GM21529 (cell line): ENCODE measurements at regions not wholly inside any gene's neighbourhood (a gene's known extent, or its start where the extent isn't known, plus 50 kb on each side); places are given as distances from the start of the nearest gene placed in this dataset.
"Not testable (repeated sequence)": the region's sequence is repeated elsewhere in the genome, so short reads cannot be mapped to it uniquely, and the experiment has no call there.

Experiments
- ATAC-seq: cut with Tn5 transposase; IDR thresholded peaks from one replicate; pipeline ENCODE4 v1.9.1; 2021; ENCODE audit not compliant: unreplicated experiment

DNA sequence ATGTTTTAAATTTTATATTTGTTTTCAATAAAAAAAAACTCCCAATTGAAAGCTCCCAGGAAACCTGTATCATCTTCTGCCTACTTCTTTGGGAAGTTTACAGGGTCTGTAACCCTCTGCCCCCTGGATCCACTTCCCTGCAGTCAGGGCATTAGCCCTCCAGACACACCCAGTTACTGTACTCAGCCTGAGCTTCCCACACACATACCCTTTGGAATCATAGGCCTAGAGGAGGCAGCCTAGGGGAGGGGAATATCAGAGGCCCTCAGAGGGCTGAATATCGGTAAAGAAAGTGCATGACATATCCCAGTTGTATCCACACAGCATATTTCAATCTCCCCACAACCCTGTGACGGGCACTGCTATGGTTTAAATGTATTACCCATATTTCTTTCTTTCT is 56.2 kb upstream of the TFPI start:
- ATAC-seq = not testable (repeated sequence)

DNA sequence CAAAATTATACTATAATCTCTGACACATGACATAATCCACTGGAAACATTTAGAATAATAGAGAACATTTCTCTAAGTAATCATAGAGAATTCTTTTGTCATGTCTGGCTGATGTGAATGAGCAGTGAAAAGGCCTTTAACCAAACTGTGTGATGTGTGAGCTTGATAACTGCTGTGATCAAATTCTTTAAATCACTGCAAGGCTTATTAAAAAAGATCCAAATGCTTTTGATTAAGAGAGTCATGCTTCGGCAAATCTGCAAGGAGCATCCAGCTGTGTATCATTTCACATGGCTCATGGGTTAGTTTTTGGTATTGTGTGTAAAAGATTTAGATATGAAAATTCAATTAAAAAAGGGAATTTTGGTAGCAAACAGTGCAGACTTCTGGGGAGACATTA is 58.6 kb upstream of the TFPI start:
- ATAC-seq = no peak

DNA sequence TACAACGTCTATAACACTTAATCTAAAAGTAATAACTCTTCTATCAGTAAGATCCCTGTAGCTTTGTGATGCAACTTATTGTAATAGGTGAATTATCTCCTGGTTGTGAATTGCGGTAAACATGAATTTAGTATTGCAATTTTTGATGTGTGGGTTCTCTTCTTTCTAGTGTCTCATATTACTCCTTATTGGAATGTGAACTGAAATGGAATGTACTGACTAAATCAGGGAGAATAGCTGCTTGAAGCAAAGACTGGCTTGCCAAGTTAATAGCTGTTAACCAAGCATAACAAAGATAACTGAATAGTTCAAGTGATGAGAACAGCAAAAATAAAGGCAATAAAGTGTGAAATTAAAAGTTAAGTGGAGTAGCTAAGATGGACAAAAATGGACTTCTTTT is 60.5 kb upstream of the TFPI start:
- ATAC-seq = no peak

DNA sequence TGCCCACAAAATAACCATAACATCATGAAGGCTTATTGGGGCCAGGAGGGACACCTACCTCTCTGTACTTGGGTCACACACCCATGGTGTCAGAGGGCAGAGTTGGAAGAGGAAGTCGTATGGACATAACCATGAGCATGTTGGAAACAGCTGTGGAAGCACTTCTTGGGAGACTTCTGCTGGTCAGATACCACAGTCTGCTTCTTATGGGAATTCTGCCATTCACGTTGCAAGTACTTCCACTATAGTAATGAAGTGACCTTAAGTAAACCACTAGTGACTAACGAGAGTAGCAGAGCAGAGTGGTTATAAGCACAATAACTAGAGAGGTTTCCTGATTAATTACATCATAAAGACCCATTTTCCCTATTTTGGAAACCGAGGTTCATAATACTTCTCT is 61.1 kb upstream of the TFPI start:
- no peak for ATAC-seq

DNA sequence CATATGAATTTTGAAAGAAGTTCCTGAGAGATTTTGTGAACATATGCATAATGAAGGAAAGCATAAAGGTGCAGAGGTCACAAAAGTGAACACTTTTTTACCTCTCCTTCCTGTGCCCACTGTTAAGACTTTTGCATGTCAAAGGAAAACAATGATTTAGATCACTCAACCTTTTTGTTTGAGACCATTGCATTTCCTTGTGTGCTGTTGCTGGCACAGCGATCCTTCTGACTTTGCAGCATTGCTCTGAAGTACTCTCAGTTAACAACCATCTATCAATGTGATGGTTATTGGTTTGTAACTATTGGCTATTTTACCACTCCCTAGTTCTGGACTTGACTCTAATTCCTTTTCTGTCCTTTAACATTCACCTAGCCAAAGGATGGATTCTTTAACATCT is 61.7 kb upstream of the TFPI start:
- no peak for ATAC-seq

DNA sequence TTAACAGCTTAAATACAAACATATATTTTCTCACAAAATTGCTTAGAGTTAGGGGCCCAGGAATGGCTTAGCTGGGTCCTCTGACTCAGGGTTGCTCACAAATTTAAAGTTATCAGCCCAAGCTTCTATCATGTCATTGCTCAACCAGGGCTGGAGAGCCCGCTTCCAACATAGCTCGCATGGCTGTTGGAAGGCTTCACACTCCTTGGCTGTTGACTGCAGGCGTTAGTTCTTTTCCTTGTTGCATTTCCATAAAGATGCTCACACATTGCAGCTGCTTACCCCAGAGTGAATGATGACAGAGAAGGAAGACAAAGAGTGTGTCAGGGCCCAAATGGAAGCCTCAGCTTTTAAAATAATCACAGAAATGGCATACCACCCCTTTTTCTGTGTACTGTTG is 62.9 kb upstream of the TFPI start:
- no peak for ATAC-seq

DNA sequence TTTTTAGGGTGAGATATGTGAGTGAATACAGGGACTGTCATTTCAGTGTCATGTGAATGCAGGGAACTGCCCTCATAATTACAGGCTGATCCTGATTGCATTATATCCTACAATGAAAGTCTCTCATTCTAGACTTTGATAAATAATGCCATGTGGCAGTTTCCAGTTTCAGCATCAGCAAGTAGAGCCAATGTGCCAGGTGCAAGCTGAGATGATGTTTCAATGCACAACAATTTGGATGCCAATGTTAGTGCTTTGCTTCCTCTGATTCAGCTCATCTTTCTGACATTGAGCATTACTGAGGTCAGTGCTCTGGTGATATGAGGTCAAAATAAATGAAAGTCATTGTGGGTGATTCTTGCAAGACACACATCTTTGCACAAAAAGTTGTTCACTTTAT is 63.7 kb upstream of the TFPI start:
- ATAC-seq = no peak

DNA sequence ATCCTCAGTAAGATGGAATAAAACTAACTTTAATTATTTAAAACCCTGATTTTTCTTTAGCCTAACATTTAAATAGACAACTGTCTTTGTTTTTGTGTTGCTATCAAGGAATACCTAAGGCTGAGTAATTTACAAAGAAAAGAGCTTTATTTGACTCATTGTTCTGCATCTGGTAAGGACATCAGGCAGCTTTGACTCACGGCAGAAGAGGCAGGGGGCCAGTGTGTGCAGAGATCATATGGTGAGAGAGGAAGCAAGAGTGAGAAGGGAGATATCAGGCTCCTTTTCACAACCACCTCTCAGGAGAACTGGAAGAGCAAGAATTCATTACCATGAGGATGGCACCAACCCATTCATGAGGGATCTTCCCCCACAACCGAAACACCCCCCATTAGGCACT is 64.6 kb upstream of the TFPI start:
- no peak for ATAC-seq

DNA sequence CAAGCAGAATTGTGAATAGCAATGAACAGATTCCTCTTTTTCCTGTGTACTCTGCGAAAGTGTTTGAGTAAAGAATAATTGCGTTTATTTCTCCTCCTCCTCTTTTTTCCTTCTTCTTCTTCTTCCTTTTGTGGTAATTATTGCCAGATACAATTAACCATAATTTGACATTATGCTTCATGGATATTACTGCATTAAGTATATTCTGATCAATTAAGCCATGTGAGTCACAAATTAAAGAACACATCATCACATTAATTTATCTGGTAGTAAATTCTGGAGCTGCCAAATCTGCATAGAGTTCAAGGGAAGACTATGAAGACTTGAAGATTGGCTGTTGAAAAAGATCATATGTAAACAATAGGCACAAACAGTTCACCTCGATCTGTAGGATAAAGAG is 72.9 kb upstream of the TFPI start:
- no peak for ATAC-seq

DNA sequence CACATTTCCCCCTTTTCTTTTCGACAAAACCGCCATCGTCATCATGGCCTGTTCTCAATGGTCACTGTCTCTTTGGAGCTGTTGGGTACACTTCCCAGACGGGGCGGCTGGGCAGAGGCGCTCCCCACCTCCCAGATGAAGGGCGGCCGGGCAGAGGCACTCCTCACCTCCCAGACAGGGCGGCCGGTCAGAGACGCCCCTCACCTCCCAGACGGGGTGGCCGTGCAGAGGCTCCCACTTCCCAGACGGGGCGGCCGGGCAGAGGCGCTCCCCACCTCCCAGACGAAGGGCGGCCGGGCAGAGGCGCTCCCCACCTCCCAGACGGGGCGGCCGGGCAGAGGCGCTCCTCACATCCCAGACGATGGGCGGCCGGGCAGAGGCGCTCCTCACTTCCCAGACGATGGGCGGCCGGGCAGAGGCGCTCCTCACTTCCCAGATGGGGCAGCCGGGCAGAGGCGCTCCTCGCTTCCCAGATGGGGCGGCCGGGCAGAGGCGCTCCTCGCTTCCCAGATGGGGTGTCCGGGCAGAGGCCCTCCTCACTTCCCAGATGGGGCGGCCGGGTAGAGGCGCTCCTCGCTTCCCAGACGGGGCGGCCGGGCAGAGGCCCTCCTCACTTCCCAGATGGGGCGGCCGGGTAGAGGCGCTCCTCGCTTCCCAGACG is 82.6 kb upstream of the TFPI start:
- ATAC-seq = not testable (repeated sequence)

DNA sequence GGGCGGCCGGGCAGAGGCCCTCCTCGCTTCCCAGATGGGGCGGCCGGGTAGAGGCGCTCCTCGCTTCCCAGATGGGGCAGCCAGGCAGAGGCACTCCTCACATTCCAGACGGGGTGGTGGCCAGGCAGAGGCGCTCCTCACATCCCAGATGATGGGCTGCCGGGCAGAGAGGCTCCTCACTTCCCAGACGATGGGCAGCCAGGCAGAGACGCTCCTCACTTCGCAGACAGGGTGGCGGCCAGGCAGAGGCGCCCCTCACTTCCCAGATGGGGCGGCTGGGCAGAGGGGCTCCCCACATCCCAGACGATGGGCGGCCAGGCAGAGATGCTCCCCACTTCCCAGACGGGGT is 83.1 kb upstream of the TFPI start:
- not testable (repeated sequence) for ATAC-seq

DNA sequence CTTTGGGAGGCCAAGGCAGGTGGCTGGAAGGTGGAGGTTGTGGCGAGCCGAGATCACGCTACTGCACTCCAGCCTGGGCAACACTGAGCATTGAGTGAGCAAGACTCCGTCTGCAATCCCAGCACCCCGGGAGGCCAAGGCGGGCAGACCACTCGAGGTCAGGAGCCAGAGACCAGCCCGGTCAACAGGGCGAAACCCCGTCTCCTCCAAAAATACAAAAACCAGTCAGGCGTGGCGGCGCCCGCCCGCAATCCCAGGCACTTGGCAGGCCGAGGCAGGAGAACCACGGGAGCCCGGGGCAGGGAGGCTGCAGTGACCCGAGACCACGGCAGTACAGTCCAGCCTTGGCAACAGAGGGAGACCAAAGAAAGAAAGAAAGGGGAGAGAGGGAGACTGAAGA is 83.5 kb upstream of the TFPI start:
- not testable (repeated sequence) for ATAC-seq

DNA sequence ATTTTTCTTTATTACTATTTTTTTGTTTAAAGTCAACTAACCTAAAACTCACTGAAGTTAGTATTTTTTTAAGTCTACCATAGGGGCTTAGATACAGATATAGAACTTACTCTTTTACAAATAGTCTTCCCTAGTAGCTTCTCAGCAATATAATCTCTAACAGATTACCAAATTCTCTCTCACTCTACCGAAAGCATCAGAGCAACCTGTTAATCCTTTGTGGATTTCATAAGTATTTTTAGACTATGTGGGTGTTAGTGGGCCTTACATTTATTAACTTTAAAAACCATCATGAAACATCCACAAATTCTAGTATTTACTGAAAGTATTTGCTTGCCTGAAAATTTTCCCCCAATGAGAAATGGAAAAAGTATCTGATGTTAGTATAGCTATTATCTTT is 84.6 kb upstream of the TFPI start:
- no peak for ATAC-seq

DNA sequence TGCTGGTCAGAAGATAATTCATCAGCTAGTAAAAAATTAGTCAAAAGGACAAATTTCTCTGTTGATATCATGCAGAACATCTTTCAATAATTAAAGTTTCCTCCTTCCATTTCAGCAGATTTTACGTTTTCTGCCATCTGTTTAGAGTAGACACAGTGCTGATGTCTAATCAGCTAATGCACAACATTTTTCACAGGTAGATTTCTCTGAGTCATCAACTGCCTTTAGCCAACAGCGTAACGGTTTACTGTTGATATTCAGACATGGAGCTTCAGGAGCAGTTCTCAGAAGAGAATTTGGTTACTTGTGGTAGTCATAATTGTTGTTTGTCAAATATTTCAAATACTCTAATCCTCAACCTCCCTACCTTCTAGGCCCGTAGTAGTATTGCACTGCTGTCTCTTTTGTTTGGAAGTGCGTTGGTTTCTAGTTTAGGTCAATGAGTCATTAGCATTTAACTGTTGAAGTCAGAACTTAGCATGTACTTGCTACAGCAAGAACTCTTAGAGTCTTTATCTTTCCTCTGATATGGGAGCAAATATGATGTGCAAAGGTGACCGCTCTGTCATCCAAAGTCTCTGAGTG is 86.8 kb upstream of the TFPI start:
- ATAC-seq = no peak

DNA sequence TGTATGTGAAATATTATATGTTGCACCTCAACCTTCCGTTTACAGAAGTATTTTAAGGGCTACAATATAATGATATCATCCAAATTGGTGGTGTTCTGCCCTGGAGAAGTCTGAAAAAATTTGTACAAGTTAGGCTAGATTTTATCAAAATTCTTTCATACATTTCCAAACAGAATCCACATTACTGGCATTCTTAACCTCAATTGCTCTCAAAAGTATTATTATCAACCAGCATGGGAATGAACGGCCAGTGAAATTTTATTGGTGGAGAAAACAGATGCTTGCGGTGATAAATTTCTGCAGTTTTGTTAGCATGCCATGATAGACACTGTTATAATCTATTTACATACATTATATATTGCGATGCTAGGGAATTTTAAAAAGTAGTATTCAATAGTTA is 88.3 kb upstream of the TFPI start:
- ATAC-seq = no peak

DNA sequence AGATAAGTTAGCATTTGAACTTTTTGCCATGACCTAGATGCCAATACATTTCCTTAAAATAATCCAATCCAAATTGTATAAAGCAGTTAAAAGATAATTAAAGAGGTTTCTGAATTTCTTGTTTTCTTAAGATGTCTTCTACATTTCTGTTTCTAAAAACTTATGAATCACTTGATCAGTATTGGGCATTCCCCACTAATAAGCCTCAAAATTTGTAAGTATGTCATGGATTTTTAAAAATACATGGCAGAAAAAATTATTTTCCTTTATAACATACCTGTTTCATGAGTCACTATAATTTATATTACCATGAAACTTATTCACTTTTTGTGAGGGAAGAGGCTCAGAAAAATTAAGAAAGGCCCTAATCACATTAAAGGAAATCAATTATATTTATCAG is 90.3 kb upstream of the TFPI start:
- no peak for ATAC-seq

DNA sequence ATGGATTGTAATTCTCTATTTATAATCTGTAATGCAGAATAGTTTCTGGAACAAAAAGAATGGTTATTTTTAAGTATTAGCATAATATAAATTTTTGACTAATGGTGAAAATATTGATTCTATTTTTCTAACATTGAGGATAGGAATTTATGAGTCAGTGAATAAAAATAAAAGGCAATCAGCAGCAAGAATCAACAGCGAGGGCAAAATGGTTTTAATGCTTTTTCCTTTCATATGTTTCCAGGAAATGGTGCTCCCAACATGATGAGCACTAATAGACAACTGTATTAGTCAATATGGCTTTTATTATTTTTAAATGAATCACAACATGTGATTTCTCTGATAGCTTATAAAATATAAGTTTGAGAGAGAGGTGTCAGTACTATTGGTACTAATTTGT is 90.7 kb upstream of the TFPI start:
- ATAC-seq = no peak

DNA sequence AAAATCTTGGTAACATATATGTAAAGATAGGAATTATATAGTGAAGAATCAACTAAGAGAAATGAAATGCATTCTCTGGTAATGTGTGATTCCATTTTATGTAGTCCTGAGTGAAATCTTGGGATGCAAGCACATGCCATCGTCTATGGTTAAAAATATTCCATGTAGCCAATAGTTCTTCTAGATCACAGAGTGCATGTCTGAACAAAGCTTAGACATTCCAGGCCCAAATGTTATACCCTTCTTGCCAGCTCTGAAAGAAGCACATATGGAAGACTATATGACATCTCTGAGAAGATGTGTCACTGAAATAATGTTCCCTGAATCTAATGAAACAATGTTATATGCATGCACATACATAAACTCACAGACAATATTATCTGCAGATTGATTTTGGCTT is 92.3 kb upstream of the TFPI start:
- ATAC-seq = no peak

DNA sequence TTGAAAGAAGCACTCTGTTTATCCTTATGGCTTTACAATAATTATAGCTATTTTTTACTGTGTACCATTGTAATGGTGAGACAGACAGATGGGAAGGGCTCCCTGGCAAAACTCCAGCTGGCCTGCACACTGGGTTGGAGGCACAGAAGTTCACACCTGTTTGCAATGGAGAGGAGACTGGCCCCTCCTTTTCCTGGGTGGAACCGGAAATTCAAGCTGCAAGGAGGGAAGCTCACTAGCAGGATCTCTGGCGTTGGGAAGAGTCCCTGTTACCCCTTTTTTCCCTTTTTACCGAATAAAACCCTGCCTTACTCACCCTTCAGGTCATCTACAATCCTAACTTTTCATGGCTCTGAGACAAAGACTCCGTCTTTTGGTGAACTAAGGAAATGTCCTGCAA is 100.3 kb upstream of the TFPI start:
- no peak for ATAC-seq

DNA sequence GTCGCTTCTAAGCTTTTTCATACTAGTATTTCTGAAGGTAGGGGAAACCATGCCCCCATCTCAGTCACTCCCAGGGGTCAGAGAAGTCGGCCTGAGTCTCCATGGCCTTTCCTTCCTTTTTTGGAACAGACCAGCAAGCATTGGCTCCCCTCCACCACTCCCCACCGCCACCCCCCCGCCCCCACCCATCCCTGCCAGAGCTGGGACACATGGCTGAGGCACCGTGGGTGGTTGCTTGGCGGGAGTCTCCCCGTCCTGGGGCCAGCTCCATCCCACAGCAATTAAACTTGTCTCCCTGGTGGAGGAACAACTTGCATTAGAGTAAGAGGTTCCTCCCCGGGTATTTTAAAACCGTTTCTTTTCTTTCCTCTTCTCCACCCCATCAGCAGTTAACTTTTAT is 100.8 kb upstream of the TFPI start:
- ATAC-seq = no peak

DNA sequence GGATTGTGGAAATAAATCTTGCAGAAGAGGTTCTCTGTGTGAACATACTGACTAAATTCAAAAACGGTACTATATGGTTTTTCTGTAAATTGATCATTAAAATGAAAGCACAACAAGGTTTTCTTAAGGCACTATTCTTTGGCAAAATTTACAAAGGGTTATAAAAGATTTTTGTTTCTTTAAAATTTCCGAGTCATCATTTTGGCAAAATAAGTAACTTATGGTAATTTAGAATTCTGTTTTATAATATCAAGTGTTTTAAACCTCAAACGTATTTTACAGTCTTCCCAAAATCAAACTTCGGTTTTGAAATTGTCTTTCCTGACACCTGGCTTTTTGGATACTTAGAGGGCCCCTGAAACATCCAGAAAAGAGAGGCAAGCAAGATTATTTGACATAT is 101.9 kb upstream of the TFPI start:
- no peak for ATAC-seq

DNA sequence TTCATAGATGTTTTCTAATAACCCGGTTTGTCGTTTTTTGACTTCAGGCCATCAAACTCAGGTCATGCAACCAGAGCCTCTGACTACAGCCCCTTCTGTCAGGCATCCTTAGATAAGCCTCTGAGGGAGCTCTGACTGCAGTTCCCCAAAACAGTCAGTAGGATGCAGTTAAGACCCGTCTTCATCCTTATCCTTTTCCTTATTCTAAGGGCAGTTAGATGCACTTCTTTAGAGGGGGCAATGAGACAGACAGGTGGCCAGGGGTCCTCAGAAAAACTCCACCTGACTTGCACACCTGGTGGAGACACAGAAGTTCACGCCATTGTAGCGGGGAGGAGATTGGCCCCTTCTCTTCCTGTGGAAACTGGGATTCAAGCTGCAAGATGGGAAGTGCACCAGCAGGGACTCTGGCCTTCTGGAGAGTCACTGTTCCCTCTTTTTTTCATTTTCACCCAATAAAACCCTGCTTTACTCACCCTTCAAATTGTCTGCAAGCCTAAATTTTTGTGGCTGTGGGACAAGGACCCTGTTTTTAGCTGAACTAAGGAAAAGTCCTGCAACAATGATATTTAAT is 104.8 kb upstream of the TFPI start:
- no peak for ATAC-seq

DNA sequence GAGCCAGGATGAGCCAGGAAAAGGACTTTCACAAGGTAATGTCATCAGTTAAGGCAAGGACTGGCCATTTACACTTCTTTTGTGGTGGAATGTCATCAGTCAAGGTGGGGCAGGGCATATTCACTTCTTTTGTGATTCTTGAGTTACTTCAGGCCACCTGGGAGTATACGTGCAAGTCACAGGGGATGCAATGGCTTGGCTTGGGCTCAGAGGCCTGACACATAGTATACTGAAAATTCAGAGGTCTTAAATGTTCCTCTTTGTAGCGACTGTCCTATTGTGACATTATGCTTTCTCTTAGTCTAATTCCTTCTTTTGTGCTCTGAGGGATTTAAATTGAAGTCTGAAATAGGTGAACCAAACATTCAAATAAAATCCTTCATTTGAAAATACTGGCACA is 121.8 kb upstream of the TFPI start:
- not testable (repeated sequence) for ATAC-seq
